WERI-Rb-1 (cell line): ENCODE measurements at regions not wholly inside any gene's neighbourhood (a gene's known extent, or its start where the extent isn't known, plus 50 kb on each side); places are given as distances from the start of the nearest gene placed in this dataset.

Experiments
- DNase-seq: peaks from one replicate; pipeline ENCODE4 v3.0.0-alpha.2; 2020
- H3K27ac ChIP-seq: fragments of 250-450 bp; sonication (Bioruptor Pico); 2 replicates; pipeline ENCODE4 v1.5.1; 2020; ENCODE audit warnings: mild to moderate bottlenecking, moderate library complexity
- H3K27me3 ChIP-seq: fragments of 250-450 bp; sonication (Bioruptor Pico); 2 replicates; pipeline ENCODE4 v1.5.1; 2021; ENCODE audit warnings: mild to moderate bottlenecking, low read depth, moderate library complexity; ENCODE audit not compliant: insufficient read depth, severe bottlenecking
- H3K36me3 ChIP-seq: fragments of 250-450 bp; sonication (Bioruptor Pico); 2 replicates; pipeline ENCODE4 v1.5.1; 2020; ENCODE audit warnings: mild to moderate bottlenecking, moderate library complexity
- H3K4me3 ChIP-seq: 2 replicates; pipeline ENCODE4 v1.5.1; 2011; ENCODE audit warnings: low read depth, mild to moderate bottlenecking, control low read depth, low read length
- H3K9me3 ChIP-seq: fragments of 250-450 bp; sonication (Bioruptor Pico); 2 replicates; pipeline ENCODE4 v1.5.1; 2021; ENCODE audit warnings: mild to moderate bottlenecking, moderate library complexity; ENCODE audit not compliant: severe bottlenecking
- CTCF ChIP-seq: IDR thresholded peaks from 2 replicates; pipeline ENCODE4 v1.5.1; 2011; ENCODE audit warnings: low read depth, mild to moderate bottlenecking, control low read depth, inconsistent platforms, low read length

DNA sequence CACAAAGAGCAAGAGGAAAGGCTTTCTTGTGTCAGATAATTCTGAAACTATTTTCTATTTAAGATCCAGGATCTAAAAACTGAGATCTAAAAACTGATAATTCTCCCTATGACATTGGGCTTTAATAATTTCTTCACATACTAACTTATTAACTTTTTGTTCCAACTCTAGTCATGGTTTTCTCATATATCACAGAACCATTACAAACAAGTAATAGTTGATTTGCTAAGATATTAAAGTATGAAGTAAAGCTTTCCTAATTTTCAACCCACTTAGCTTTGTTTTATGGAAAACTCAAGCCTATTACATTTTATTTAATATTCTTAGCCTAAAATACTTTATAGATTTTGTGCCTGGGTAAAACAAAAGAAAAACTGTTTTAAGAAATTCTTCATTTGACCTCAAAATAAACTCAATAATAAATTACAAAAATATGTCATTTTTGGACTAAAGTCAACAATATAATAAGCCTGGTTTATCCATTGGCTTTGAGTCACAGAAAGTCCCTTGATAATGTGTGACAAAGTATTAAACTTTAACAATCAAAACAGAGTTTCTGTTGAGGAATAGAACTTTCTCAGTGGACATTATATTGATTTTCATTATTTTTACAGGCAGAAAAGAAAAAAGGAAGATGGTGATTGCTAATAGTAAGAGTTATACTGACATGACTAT lies 1142.9 kb upstream of the SORCS1 start:
- TF ChIP-seq CTCF: no peak
- no peaks in the 10 kb centered on the region for H3K9me3 ChIP-seq
- H3K27me3 ChIP-seq: no peaks in the 10 kb centered on the region
- H3K4me3 ChIP-seq: no peak overlapping the region
- no peak overlapping the region for H3K27ac ChIP-seq
- no peaks in the 10 kb centered on the region for H3K36me3 ChIP-seq
- no peak for DNase-seq

DNA sequence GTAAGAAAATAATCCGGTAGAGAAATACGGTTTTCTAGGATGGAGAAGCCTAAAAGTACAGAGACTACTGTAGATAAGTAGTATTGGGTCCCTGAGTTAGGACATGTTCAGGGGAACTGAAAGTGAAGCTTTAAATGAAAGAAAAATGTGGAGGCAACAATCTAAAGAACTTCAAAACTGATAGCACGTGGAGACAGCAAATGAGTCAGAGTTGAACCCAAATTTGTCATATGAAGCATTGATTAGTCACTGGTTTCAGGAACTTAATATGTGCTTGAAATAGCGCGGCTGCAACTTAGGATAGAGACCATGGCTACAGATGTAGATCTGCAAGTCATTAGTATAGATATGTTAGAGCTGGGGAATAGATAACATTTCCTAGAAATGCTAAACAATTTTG lies 1138.6 kb upstream of the SORCS1 start:
- H3K4me3 ChIP-seq: no peak overlapping the region
- no peak for TF ChIP-seq CTCF

DNA sequence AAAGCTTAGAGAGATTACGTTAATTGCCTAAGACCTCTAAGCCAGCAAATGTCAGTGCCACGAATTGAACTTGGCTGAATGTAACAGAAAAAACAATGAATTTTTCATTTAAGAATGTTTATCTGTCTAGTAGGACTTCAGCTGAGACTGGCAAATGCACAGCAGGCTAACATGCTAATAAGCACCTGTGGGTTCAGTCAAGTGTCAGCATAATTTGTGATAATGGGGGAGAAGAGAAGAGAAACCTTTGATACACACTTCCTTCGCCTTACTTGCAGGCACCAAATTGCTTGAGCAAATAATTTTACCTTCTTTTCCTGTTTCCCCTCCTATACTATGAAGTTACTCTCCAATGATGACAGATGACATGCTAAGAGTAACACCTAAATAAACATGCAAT lies 1136.5 kb upstream of the SORCS1 start:
- Histone ChIP-seq H3K27me3 (no peaks in the 10 kb centered on the region), H3K4me3 (no peak overlapping the region), H3K9me3 (no peaks in the 10 kb centered on the region), H3K36me3 (no peaks in the 10 kb centered on the region), H3K27ac (no peak overlapping the region)
- no peak for DNase-seq
- TF ChIP-seq CTCF: no peak

More for the DNA sequence above, 1138.6 kb upstream of the SORCS1 start:
- Histone ChIP-seq H3K9me3 (no peaks in the 10 kb centered on the region), H3K27me3 (no peaks in the 10 kb centered on the region), H3K36me3 (no peaks in the 10 kb centered on the region), H3K27ac (no peak overlapping the region)
- no peak for DNase-seq

DNA sequence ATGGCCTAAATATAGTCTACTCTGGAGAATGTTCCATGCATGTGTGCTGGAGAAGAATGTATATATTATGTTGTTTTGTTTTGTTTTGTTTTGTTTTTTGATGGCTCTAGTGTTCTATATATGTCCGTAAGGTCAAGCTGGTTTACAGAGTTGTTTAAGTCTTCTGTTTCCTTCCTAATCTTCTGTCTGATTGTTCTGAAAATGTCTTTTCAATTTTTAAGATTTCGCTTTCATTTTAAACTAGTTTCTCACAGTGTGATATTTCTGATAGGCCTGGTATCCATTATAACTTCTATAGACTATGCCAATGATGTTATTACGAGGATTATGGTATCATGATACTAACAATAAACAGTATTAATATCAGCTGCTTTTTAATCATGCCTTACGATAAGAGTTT lies 1126.3 kb upstream of the SORCS1 start:
- TF ChIP-seq CTCF: no peak
- no peaks in the 10 kb centered on the region for H3K27me3 ChIP-seq
- H3K9me3 ChIP-seq: no peaks in the 10 kb centered on the region
- H3K4me3 ChIP-seq: no peak overlapping the region
- no peaks in the 10 kb centered on the region for H3K36me3 ChIP-seq
- no peak overlapping the region for H3K27ac ChIP-seq
- DNase-seq: no peak

GRCh38 chr10:108275895-108276685 lies 1111.6 kb upstream of the SORCS1 start:
- no peak overlapping the region for H3K27ac ChIP-seq
- TF ChIP-seq CTCF: no peak
- H3K9me3 ChIP-seq: no peaks in the 10 kb centered on the region
- H3K4me3 ChIP-seq: no peak overlapping the region
- no peak for DNase-seq
- no peaks in the 10 kb centered on the region for H3K27me3 ChIP-seq
- no peaks in the 10 kb centered on the region for H3K36me3 ChIP-seq
